COR-L47 (cell line): ENCODE measurements at regions not wholly inside any gene's neighbourhood (a gene's known extent, or its start where the extent isn't known, plus 50 kb on each side); places are given as distances from the start of the nearest gene placed in this dataset.

ENCODE experiments used
- DNase-seq: peaks from one replicate; lab custom pipeline; 2025; lab: John Stamatoyannopoulos, UW

- DNase-seq = no peak
Measured at GRCh38 chr12:116489116-116489515, 70.1 kb upstream of the MAP1LC3B2 start.

GRCh38 chr12:116490471-116490870, 68.7 kb upstream of the MAP1LC3B2 start:
- no peak for DNase-seq

GRCh38 chr12:116492703-116493324, 66.4 kb upstream of the MAP1LC3B2 start:
- no peak for DNase-seq

- no peak for DNase-seq
Measured at GRCh38 chr12:116495260-116495659, 63.9 kb upstream of the MAP1LC3B2 start.

- DNase-seq = no peak
Measured at GRCh38 chr12:116497051-116497591, 62.1 kb upstream of the MAP1LC3B2 start.

GRCh38 chr12:116498471-116498870, 60.7 kb upstream of the MAP1LC3B2 start:
- DNase-seq = no peak

GRCh38 chr12:116502141-116502725, 56.9 kb upstream of the MAP1LC3B2 start:
- no peak for DNase-seq

GRCh38 chr12:116502989-116503496, 56.1 kb upstream of the MAP1LC3B2 start:
- no peak for DNase-seq

GRCh38 chr12:116504438-116504837, 54.7 kb upstream of the MAP1LC3B2 start:
- DNase-seq = no peak

GRCh38 chr12:116506697-116507064, 52.5 kb upstream of the MAP1LC3B2 start:
- no peak for DNase-seq

- no peak for DNase-seq
Measured at GRCh38 chr12:116508145-116509121, 50.7 kb upstream of the MAP1LC3B2 start.
